ENCODE measurements at regions not wholly inside any gene's neighbourhood (a gene's known extent, or its start where the extent isn't known, plus 50 kb on each side); places are given as distances from the start of the nearest gene placed in this dataset.

DNA sequence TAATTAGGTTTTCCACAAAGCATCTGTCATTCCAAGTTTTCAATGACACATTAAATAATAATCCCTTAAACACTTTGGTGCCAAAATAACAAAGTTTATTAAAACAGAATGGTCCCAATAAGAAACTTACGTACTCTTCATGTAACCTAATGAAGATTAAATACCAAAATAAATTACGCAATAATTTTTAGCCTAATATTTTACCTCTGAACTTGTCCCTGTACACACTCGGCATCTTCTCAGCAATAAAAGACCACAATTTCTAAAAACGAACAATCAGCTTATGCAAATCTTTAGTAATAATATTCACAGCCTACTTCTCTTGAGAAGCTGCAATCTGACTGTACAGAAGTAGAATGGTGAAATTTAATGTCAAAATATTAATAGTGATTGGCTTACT, 163.6 kb downstream of the ZDHHC21 start:
- ChIA-PET CTCF (no interaction called here), POLR2A (no interaction called here)
- no peaks in the 10 kb centered on the region for H3K36me3 ChIP-seq (ENCODE audit: control insufficient read depth in 2 of 2, insufficient read depth in 1 of 2, low read length in 2 of 2)
- no peaks in the 10 kb centered on the region for H3K4me1 ChIP-seq (ENCODE audit: control insufficient read depth, insufficient read depth, low read length)
- TF ChIP-seq ZNF830 (tag by site-specific recombination; IDR thresholded peaks at IDR 0.05; ENCODE audit: low read depth) = no peak
- no peak for TF ChIP-seq ZFP37 (tag by site-specific recombination; IDR thresholded peaks at IDR 0.05)
- TF ChIP-seq ZNF311 (tag by site-specific recombination; IDR thresholded peaks at IDR 0.05; ENCODE audit: borderline replicate concordance) = no peak
- TF ChIP-seq, protein P1, sequence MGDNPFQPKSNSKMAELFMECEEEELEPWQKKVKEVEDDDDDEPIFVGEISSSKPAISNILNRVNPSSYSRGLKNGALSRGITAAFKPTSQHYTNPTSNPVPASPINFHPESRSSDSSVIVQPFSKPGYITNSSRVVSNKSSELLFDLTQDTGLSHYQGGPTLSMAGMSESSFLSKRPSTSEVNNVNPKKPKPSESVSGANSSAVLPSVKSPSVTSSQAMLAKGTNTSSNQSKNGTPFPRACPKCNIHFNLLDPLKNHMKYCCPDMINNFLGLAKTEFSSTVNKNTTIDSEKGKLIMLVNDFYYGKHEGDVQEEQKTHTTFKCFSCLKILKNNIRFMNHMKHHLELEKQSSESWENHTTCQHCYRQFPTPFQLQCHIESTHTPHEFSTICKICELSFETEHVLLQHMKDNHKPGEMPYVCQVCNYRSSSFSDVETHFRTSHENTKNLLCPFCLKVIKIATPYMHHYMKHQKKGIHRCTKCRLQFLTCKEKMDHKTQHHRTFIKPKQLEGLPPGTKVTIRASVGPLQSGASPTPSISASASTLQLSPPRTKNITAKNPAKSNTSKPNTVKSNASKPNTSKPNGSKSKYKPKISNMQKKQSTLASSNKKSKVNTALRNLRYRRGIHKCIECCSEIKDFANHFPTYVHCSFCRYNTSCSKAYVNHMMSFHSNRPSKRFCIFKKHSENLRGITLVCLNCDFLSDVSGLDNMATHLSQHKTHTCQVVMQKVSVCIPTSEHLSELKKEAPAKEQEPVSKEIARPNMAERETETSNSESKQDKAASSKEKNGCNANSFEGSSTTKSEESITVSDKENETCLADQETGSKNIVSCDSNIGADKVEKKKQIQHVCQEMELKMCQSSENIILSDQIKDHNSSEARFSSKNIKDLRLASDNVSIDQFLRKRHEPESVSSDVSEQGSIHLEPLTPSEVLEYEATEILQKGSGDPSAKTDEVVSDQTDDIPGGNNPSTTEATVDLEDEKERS (tag by site-specific recombination; IDR thresholded peaks at IDR 0.05) = no peak
- no peak overlapping the region for H3K4me3 ChIP-seq (ENCODE audit: low read depth, low read length)
- H3K27ac ChIP-seq (ENCODE audit: extremely low read depth, low read depth, low read length) = no peak overlapping the region
- H3K9me3 ChIP-seq (ENCODE audit: control insufficient read depth, insufficient read depth, low read depth, low read length) = no peaks in the 10 kb centered on the region

DNA sequence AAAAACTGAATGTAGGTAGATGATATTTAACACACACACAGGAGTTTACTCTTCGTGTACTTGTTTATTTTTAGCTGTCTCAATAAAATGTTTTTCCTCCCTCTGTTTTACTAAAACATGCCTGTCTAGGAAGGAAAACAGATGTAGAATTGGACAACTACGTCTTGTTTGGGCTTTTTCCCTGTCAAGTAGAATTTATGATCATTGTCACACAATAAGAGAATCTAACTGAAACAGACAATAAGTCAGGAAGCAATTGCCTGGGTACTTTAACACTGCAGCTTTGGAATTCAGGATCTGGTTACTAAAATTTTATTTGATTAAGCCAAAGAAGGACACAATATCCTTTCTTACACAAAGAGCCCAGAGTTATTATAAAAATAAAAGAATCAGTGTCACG, 164.2 kb downstream of the ZDHHC21 start:
- H3K36me3 ChIP-seq (ENCODE audit: control insufficient read depth in 2 of 2, insufficient read depth in 1 of 2, low read length in 2 of 2) = no peaks in the 10 kb centered on the region
- no peak overlapping the region for H3K4me3 ChIP-seq (ENCODE audit: low read depth, low read length)
- ChIA-PET CTCF (no interaction called here), POLR2A (no interaction called here)
- TF ChIP-seq ZNF324 (tag by site-specific recombination; IDR thresholded peaks at IDR 0.05) (no peak), KLF8 (tag by site-specific recombination; IDR thresholded peaks at IDR 0.05) (no peak)
- TF ChIP-seq, protein P2, sequence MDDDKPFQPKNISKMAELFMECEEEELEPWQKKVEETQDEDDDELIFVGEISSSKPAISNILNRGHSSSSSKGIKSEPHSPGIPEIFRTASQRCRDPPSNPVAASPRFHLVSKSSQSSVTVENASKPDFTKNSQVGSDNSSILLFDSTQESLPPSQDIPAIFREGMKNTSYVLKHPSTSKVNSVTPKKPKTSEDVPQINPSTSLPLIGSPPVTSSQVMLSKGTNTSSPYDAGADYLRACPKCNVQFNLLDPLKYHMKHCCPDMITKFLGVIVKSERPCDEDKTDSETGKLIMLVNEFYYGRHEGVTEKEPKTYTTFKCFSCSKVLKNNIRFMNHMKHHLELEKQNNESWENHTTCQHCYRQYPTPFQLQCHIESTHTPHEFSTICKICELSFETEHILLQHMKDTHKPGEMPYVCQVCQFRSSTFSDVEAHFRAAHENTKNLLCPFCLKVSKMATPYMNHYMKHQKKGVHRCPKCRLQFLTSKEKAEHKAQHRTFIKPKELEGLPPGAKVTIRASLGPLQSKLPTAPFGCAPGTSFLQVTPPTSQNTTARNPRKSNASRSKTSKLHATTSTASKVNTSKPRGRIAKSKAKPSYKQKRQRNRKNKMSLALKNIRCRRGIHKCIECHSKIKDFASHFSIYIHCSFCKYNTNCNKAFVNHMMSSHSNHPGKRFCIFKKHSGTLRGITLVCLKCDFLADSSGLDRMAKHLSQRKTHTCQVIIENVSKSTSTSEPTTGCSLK (tag by site-specific recombination; IDR thresholded peaks at IDR 0.05) = no peak
- H3K27ac ChIP-seq (ENCODE audit: extremely low read depth, low read depth, low read length) = no peak overlapping the region
- H3K9me3 ChIP-seq (ENCODE audit: control insufficient read depth, insufficient read depth, low read depth, low read length) = no peaks in the 10 kb centered on the region
- no peaks in the 10 kb centered on the region for H3K4me1 ChIP-seq (ENCODE audit: control insufficient read depth, insufficient read depth, low read length)

DNA sequence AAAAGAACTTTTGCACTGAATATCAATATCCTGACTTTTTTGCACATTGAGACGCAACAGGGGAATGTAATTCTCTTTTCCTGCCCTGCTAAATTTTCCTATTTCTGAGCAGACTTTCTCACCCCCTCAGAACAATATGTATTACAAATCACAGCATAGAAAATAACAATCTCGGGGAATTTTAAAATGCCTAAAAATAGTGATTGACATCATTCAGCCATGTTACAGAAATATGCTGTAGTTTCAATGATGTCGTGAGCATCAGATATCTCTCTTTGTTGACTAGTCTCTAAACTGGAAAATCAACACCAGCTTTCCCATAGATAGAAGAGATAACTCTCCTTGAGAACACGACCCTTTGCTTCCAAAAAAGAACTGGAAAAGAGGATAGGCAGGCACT, 166.7 kb downstream of the ZDHHC21 start:
- ChIA-PET POLR2A (no interaction called here), CTCF (interaction anchor here (0.7 to 1.1 kb wide), 2 partner anchors 63 to 243 kb away, joined by 3 read pairs; no protein-coding TSS in a partner anchor)
- Histone ChIP-seq H3K36me3 (ENCODE audit: control insufficient read depth in 2 of 2, insufficient read depth in 1 of 2, low read length in 2 of 2) (no peaks in the 10 kb centered on the region), H3K4me1 (ENCODE audit: control insufficient read depth, insufficient read depth, low read length) (no peaks in the 10 kb centered on the region), H3K9me3 (ENCODE audit: control insufficient read depth, insufficient read depth, low read depth, low read length) (no peaks in the 10 kb centered on the region), H3K4me3 (ENCODE audit: low read depth, low read length) (no peak overlapping the region), H3K27ac (ENCODE audit: extremely low read depth, low read depth, low read length) (no peak overlapping the region)
- TF ChIP-seq GLIS2 (tag by site-specific recombination; IDR thresholded peaks at IDR 0.05) = no peak
- TF ChIP-seq ZBTB20 (tag by site-specific recombination; IDR thresholded peaks at IDR 0.05) = no peak
- no peak for TF ChIP-seq HOXC10 (CRISPR knock-in tag; IDR thresholded peaks at IDR 0.05)
- TF ChIP-seq ZNF843 (tag by site-specific recombination; IDR thresholded peaks at IDR 0.05) = no peak
- no peak for TF ChIP-seq KLF7 (tag by site-specific recombination; IDR thresholded peaks at IDR 0.05; ENCODE audit: borderline replicate concordance)

DNA sequence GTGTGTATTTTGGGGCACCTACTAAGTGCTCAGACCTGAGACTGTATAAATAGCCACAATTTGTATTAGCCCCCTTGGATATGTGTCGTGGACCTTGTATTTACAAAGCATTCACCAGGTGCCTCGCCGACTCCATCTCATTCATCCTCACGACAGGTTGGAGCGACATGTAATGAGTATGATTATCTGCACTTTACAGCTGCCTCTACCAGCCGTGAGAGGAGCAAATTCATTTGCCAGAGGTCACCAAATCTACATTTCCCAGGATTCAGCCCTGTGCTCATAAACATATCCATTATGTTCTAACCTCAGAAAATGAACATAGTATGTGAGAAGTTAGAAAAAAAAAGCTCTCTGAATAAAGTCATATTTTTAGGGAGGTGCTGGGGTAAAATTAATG, 167.4 kb downstream of the ZDHHC21 start:
- H3K9me3 ChIP-seq (ENCODE audit: control insufficient read depth, insufficient read depth, low read depth, low read length) = no peaks in the 10 kb centered on the region
- H3K36me3 ChIP-seq (ENCODE audit: control insufficient read depth in 2 of 2, insufficient read depth in 1 of 2, low read length in 2 of 2) = no peaks in the 10 kb centered on the region
- CTCF ChIA-PET = interaction anchor here (1.1 kb wide), 1 partner anchor 244 kb away, joined by 3 read pairs; no protein-coding TSS in a partner anchor
- H3K4me1 ChIP-seq (ENCODE audit: control insufficient read depth, insufficient read depth, low read length) = no peaks in the 10 kb centered on the region
- H3K4me3 ChIP-seq (ENCODE audit: low read depth, low read length) = no peak overlapping the region
- POLR2A ChIA-PET = no interaction called here
- H3K27ac ChIP-seq (ENCODE audit: extremely low read depth, low read depth, low read length) = no peak overlapping the region
- TF ChIP-seq ZNF837 (tag by site-specific recombination; IDR thresholded peaks at IDR 0.05) = no peak
- TF ChIP-seq BCL11B (tag by site-specific recombination; IDR thresholded peaks at IDR 0.05; ENCODE audit: low read depth) = no peak
- TF ChIP-seq ZNF366 (tag by site-specific recombination; conservative IDR thresholded peaks at IDR 0.05) = no peak
- TF ChIP-seq, protein P3, sequence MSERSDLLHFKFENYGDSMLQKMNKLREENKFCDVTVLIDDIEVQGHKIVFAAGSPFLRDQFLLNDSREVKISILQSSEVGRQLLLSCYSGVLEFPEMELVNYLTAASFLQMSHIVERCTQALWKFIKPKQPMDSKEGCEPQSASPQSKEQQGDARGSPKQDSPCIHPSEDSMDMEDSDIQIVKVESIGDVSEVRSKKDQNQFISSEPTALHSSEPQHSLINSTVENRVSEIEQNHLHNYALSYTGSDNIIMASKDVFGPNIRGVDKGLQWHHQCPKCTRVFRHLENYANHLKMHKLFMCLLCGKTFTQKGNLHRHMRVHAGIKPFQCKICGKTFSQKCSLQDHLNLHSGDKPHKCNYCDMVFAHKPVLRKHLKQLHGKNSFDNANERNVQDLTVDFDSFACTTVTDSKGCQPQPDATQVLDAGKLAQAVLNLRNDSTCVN (tag by site-specific recombination; optimal IDR thresholded peaks at IDR 0.05) = no peak
- no peak for TF ChIP-seq ZNF501 (tag by site-specific recombination; IDR thresholded peaks at IDR 0.05)
- no peak for TF ChIP-seq REPIN1 (tag by site-specific recombination; IDR thresholded peaks at IDR 0.05; ENCODE audit: low read depth)
- TF ChIP-seq SP3 (tag by site-specific recombination; IDR thresholded peaks at IDR 0.05) = no peak
- TF ChIP-seq ZNF155 (tag by site-specific recombination; IDR thresholded peaks at IDR 0.05) = no peak
- TF ChIP-seq, protein P4, sequence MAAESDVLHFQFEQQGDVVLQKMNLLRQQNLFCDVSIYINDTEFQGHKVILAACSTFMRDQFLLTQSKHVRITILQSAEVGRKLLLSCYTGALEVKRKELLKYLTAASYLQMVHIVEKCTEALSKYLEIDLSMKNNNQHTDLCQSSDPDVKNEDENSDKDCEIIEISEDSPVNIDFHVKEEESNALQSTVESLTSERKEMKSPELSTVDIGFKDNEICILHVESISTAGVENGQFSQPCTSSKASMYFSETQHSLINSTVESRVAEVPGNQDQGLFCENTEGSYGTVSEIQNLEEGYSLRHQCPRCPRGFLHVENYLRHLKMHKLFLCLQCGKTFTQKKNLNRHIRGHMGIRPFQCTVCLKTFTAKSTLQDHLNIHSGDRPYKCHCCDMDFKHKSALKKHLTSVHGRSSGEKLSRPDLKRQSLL (tag by site-specific recombination; IDR thresholded peaks at IDR 0.05) = no peak
- no peak for TF ChIP-seq FEZF1 (tag by site-specific recombination; IDR thresholded peaks at IDR 0.05)
